WERI-Rb-1 (cell line): ENCODE measurements at regions not wholly inside any gene's neighbourhood (a gene's known extent, or its start where the extent isn't known, plus 50 kb on each side); places are given as distances from the start of the nearest gene placed in this dataset.

Experiments used
- DNase-seq: peaks from one replicate; pipeline ENCODE4 v3.0.0-alpha.2; 2020
- H3K27ac ChIP-seq: fragments of 250-450 bp; sonication (Bioruptor Pico); 2 replicates; pipeline ENCODE4 v1.5.1; 2020; ENCODE audit warnings: mild to moderate bottlenecking, moderate library complexity
- H3K27me3 ChIP-seq: fragments of 250-450 bp; sonication (Bioruptor Pico); 2 replicates; pipeline ENCODE4 v1.5.1; 2021; ENCODE audit warnings: mild to moderate bottlenecking, low read depth, moderate library complexity; ENCODE audit not compliant: insufficient read depth, severe bottlenecking
- H3K36me3 ChIP-seq: fragments of 250-450 bp; sonication (Bioruptor Pico); 2 replicates; pipeline ENCODE4 v1.5.1; 2020; ENCODE audit warnings: mild to moderate bottlenecking, moderate library complexity
- H3K4me3 ChIP-seq: 2 replicates; pipeline ENCODE4 v1.5.1; 2011; ENCODE audit warnings: low read depth, mild to moderate bottlenecking, control low read depth, low read length
- H3K9me3 ChIP-seq: fragments of 250-450 bp; sonication (Bioruptor Pico); 2 replicates; pipeline ENCODE4 v1.5.1; 2021; ENCODE audit warnings: mild to moderate bottlenecking, moderate library complexity; ENCODE audit not compliant: severe bottlenecking
- TF ChIP-seq, protein P1 (sequence below): IDR thresholded peaks from 2 replicates; pipeline ENCODE4 v1.5.1; 2011; ENCODE audit warnings: low read depth, mild to moderate bottlenecking, control low read depth, inconsistent platforms, low read length

- TF ChIP-seq, protein P1, sequence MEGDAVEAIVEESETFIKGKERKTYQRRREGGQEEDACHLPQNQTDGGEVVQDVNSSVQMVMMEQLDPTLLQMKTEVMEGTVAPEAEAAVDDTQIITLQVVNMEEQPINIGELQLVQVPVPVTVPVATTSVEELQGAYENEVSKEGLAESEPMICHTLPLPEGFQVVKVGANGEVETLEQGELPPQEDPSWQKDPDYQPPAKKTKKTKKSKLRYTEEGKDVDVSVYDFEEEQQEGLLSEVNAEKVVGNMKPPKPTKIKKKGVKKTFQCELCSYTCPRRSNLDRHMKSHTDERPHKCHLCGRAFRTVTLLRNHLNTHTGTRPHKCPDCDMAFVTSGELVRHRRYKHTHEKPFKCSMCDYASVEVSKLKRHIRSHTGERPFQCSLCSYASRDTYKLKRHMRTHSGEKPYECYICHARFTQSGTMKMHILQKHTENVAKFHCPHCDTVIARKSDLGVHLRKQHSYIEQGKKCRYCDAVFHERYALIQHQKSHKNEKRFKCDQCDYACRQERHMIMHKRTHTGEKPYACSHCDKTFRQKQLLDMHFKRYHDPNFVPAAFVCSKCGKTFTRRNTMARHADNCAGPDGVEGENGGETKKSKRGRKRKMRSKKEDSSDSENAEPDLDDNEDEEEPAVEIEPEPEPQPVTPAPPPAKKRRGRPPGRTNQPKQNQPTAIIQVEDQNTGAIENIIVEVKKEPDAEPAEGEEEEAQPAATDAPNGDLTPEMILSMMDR = no peak
- Histone ChIP-seq H3K27ac (no peak overlapping the region), H3K4me3 (no peak overlapping the region), H3K9me3 (peaks cover 6% of the 10 kb centered on the region), H3K27me3 (no peaks in the 10 kb centered on the region), H3K36me3 (no peaks in the 10 kb centered on the region)
- DNase-seq = no peak
Measured at GRCh38 chr6:18720075-18720474, 332.9 kb downstream of the RNF144B start.

DNA sequence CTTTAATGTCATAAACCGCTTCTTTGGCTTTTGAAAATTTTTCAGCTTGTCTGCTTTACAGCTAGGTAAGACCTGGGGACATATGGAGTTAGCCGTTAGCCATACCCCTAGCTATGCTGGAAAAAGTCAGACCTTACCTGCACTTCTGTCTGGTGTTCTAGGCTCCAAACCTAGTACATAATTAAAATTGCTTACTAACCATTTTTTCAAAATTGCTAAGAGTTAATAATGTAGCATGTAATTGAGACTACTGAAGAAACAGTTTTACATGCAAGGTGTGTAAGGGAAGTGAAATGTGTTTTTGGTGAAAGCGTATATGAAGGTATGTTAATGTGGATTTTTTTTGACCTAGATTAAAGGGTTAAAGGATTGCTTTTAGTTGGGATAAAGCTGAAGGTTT is 336.9 kb downstream of the RNF144B start:
- Histone ChIP-seq H3K27ac (no peak overlapping the region), H3K4me3 (no peak overlapping the region), H3K9me3 (peaks cover 6% of the 10 kb centered on the region), H3K36me3 (no peaks in the 10 kb centered on the region), H3K27me3 (no peaks in the 10 kb centered on the region)
- TF ChIP-seq, protein P1 = no peak
- no peak for DNase-seq

DNA sequence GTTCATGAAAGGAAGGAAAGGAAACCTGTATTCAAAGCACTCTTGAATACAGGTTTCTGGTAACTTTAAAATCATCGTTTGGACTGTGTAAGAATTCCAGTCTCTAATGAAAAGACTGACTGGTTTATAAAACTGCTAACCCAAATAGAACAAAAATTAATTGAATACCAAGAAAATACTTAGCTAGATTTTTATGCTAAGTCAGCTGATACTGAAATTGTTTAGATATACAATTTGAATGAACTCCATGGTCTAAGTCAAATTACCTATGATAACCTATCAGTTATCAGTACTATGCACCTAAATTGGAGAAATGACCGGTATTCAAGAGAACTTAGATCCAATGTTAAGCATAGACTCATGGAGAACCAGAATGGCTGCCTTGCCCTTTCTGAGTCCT is 338.3 kb downstream of the RNF144B start:
- Histone ChIP-seq H3K36me3 (no peaks in the 10 kb centered on the region), H3K4me3 (no peak overlapping the region), H3K27ac (no peak overlapping the region), H3K9me3 (peaks cover 6% of the 10 kb centered on the region), H3K27me3 (no peaks in the 10 kb centered on the region)
- TF ChIP-seq, protein P1 = no peak
- no peak for DNase-seq

DNA sequence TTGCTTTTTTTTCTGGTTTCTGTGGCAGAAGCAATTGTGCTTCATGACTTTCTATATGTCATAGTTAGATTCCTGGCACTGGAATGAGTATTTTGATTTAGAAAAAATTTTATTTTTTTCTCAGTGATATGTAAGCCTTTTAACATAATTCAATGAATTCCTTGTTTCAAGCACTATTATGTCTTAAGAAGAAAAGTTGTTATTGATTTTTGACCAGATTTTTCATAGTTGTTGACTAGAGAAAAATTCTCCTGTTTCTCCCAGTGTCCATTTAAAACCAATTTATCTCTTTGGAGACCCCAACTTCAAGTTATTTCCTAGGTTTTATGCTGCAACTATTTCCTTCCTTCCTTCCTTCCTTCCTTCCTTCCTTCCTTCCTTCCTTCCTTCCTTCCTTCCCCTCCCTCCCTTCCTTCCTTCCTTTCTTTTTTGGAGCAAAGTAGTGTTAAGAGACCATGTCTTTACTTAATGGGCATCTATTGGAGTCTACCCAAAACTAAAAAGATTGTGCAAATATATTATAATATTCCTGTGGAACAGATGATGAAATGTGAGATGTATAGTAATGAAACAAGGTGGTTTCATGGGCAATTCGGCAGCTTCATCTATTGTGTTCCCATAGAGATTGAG is 346.9 kb downstream of the RNF144B start:
- no peak overlapping the region for H3K27ac ChIP-seq
- TF ChIP-seq, protein P1 = no peak
- no peaks in the 10 kb centered on the region for H3K9me3 ChIP-seq
- H3K4me3 ChIP-seq = no peak overlapping the region
- no peaks in the 10 kb centered on the region for H3K36me3 ChIP-seq
- no peaks in the 10 kb centered on the region for H3K27me3 ChIP-seq
- DNase-seq = no peak

DNA sequence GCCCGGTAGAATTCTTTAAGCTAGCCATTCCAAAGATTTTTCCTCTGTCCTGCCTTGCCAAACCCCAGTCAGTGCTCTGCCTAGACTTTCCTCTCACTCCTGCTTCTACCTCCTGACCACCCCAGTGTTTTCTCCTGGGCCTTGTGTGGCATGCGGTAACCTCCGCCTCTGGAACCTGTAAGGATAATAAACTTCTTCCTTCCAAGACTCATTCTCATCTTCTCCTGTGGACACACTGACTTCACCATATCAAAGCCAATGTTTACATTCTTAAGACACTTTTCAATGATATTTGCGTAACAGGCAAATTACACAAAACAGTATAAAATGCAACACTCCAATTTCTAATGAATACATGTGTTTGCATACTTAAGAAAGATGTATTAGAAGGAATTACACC is 354.6 kb downstream of the RNF144B start:
- TF ChIP-seq, protein P1 = no peak
- Histone ChIP-seq H3K27ac (no peak overlapping the region), H3K4me3 (no peak overlapping the region), H3K27me3 (no peaks in the 10 kb centered on the region), H3K9me3 (no peaks in the 10 kb centered on the region), H3K36me3 (no peaks in the 10 kb centered on the region)
- no peak for DNase-seq

DNA sequence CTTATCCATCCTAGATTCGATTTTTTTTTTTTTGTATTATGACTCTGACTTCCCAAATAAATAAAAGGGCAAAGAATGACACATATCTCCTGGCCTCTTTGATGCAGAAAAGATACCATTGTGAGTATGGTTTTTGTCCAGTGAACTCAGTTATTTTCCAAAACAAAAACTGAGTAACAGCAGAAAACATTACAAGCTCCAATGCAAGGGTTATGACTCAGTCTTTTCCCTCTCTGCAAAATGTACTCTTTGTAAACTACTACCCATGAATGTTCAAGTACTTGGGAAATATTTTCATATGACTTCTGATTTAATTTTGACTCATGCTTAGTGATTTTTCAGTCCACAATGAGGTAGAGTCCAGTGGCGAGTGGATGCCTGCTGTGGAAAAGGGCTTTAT is 355.3 kb downstream of the RNF144B start:
- no peaks in the 10 kb centered on the region for H3K9me3 ChIP-seq
- H3K27ac ChIP-seq = no peak overlapping the region
- TF ChIP-seq, protein P1 = no peak
- DNase-seq = no peak
- H3K4me3 ChIP-seq = no peak overlapping the region
- H3K27me3 ChIP-seq = no peaks in the 10 kb centered on the region
- H3K36me3 ChIP-seq = no peaks in the 10 kb centered on the region
